ENCODE measurements at regions not wholly inside any gene's neighbourhood (a gene's known extent, or its start where the extent isn't known, plus 50 kb on each side); places are given as distances from the start of the nearest gene placed in this dataset.
"Not testable (repeated sequence)": the region's sequence is repeated elsewhere in the genome, so short reads cannot be mapped to it uniquely, and the experiment has no call there.

DNA sequence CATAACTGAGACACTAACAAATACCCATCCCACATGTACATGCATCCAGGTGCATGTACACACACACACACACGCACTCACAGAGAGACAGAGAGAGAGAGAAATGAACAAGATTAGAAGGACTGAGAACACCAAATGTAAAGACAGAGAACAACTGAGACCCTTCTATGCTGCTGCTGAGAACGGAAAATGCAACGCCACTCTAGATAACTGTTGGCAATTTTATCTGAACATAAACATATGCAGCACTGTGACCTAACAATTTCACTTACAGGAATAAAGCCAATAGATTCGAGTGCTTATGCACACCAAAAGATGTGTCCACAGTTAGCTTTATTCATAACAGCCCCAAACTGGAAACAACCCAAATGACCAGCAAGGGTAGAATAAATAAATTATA is 103.8 kb upstream of the LY86 start:
- Histone ChIP-seq H3K4me2 (no peak overlapping the region), H4K20me1 (ENCODE audit: insufficient read depth, poor library complexity, severe bottlenecking) (no peaks in the 10 kb centered on the region), H2AFZ (no peak overlapping the region), H3K9me3 (ENCODE audit: low read depth) (no peaks in the 10 kb centered on the region), H3K9me2 (replicated peaks; ENCODE audit: insufficient read depth) (no peaks in the 10 kb centered on the region), H3K27me3 (no peaks in the 10 kb centered on the region), H3K27ac (no peak overlapping the region), H3K36me3 (replicated peaks; ENCODE audit: insufficient read depth, low read depth) (no peaks in the 10 kb centered on the region), H3K4me3 (no peak overlapping the region), H3K4me1 (ENCODE audit: insufficient read depth) (no peaks in the 10 kb centered on the region), H3K79me2 (no peaks in the 10 kb centered on the region)
- no peak for DNase-seq (ENCODE audit: low spot score)
- TF ChIP-seq EZH2 (IDR thresholded peaks at IDR 0.05; ENCODE audit: borderline replicate concordance) (no peak), EZH2phosphoT487 (IDR thresholded peaks at IDR 0.05; ENCODE audit: low read depth, severe bottlenecking, unreplicated experiment) (no peak)
- TF ChIP-seq, protein P1, sequence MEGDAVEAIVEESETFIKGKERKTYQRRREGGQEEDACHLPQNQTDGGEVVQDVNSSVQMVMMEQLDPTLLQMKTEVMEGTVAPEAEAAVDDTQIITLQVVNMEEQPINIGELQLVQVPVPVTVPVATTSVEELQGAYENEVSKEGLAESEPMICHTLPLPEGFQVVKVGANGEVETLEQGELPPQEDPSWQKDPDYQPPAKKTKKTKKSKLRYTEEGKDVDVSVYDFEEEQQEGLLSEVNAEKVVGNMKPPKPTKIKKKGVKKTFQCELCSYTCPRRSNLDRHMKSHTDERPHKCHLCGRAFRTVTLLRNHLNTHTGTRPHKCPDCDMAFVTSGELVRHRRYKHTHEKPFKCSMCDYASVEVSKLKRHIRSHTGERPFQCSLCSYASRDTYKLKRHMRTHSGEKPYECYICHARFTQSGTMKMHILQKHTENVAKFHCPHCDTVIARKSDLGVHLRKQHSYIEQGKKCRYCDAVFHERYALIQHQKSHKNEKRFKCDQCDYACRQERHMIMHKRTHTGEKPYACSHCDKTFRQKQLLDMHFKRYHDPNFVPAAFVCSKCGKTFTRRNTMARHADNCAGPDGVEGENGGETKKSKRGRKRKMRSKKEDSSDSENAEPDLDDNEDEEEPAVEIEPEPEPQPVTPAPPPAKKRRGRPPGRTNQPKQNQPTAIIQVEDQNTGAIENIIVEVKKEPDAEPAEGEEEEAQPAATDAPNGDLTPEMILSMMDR (IDR thresholded peaks at IDR 0.05; ENCODE audit: poor library complexity) = no peak
- 71% methylated on average over 4 of the region's 4 CpGs for WGBS (ENCODE audit: low lambda C conversion rate, missing lambda C conversion rate)

DNA sequence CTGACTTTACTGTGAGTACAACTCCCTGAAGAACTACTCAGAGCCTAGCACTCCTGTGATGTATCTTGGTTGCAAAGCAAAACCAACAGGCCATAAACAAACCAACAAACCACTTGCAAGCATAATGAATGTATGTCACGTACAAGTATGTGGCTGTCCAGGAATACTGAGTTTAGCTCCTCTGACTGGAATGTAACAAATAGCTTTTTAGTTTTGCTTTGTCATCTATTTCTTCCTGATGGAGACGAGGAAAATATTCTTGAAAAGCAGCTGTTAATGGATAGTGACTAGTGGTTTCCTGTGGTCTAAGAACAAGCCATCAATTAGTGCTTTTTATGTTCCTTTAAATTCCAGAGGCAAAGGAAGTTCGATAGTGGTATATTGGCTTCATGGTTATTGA is 101.9 kb upstream of the LY86 start:
- Histone ChIP-seq H2AFZ (no peak overlapping the region), H3K79me2 (no peaks in the 10 kb centered on the region), H3K9me3 (ENCODE audit: low read depth) (no peaks in the 10 kb centered on the region), H3K36me3 (replicated peaks; ENCODE audit: insufficient read depth, low read depth) (no peaks in the 10 kb centered on the region), H4K20me1 (ENCODE audit: insufficient read depth, poor library complexity, severe bottlenecking) (no peaks in the 10 kb centered on the region), H3K27me3 (no peaks in the 10 kb centered on the region), H3K4me3 (no peak overlapping the region), H3K9me2 (replicated peaks; ENCODE audit: insufficient read depth) (no peaks in the 10 kb centered on the region), H3K4me1 (ENCODE audit: insufficient read depth) (no peaks in the 10 kb centered on the region), H3K4me2 (no peak overlapping the region), H3K27ac (no peak overlapping the region)
- TF ChIP-seq EZH2phosphoT487 (IDR thresholded peaks at IDR 0.05; ENCODE audit: low read depth, severe bottlenecking, unreplicated experiment) = no peak
- 55% methylated on average over 3 of the region's 3 CpGs for WGBS (ENCODE audit: low lambda C conversion rate, missing lambda C conversion rate)
- DNase-seq (ENCODE audit: low spot score) = no peak

DNA sequence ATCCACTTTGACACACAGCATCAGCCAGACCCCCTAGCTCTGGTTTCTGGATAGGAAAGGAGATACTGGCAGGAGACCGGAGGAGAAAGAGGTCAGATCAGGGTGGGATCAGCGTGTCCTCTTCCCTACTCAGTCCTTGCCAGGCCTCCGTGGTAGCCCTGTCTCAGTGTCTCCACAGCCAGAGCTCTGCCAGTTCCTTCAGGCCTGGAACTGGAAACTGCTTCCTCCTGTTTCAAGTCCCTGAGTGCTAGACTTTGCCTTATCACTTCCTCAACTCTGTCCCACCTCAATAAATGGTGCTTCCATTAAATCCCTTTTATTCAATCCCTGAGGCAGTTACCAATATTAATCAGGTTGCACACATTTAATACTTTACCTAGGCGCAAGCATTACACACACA is 96.8 kb upstream of the LY86 start:
- no peaks in the 10 kb centered on the region for H3K27me3 ChIP-seq
- H3K4me2 ChIP-seq = no peak overlapping the region
- no peak for DNase-seq (ENCODE audit: low spot score)
- no peak overlapping the region for H3K27ac ChIP-seq
- H3K4me3 ChIP-seq = no peak overlapping the region
- H3K36me3 ChIP-seq (replicated peaks; ENCODE audit: insufficient read depth, low read depth) = no peaks in the 10 kb centered on the region
- H3K4me1 ChIP-seq (ENCODE audit: insufficient read depth) = no peaks in the 10 kb centered on the region
- no peaks in the 10 kb centered on the region for H3K9me2 ChIP-seq (replicated peaks; ENCODE audit: insufficient read depth)
- H2AFZ ChIP-seq = no peak overlapping the region
- H4K20me1 ChIP-seq (ENCODE audit: insufficient read depth, poor library complexity, severe bottlenecking) = no peaks in the 10 kb centered on the region
- no peaks in the 10 kb centered on the region for H3K9me3 ChIP-seq (ENCODE audit: low read depth)
- TF ChIP-seq EZH2phosphoT487 (IDR thresholded peaks at IDR 0.05; ENCODE audit: low read depth, severe bottlenecking, unreplicated experiment) = no peak
- TF ChIP-seq EZH2 (IDR thresholded peaks at IDR 0.05; ENCODE audit: borderline replicate concordance) = no peak
- TF ChIP-seq, protein P1 (IDR thresholded peaks at IDR 0.05; ENCODE audit: poor library complexity) = no peak
- WGBS (ENCODE audit: low lambda C conversion rate, missing lambda C conversion rate) = 84% methylated on average over 4 of the region's 4 CpGs
- H3K79me2 ChIP-seq = no peaks in the 10 kb centered on the region

DNA sequence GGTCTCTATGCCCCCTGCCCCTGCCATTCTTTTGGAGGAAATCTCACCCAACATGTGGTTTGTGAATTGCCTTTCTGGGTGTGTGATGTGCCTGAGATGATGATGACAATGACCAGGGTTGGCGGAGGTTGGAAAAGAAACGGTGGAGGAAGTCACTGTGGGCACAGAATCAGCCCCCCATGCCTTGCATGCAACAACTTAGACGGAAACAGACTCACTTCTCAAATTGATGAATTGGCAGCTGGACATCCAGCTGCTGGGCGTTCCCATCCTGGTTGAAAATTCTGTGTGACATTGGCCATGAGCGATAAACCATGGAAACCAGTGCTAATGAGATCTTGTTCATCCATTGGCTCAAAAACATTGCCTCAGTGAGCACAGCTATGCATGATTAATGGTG is 95.8 kb upstream of the LY86 start:
- H3K79me2 ChIP-seq = no peaks in the 10 kb centered on the region
- WGBS (ENCODE audit: low lambda C conversion rate, missing lambda C conversion rate) = 90% methylated on average over 5 of the region's 5 CpGs
- TF ChIP-seq, protein P1 (IDR thresholded peaks at IDR 0.05; ENCODE audit: poor library complexity) = no peak
- no peak for TF ChIP-seq EZH2 (IDR thresholded peaks at IDR 0.05; ENCODE audit: borderline replicate concordance)
- no peak for TF ChIP-seq EZH2phosphoT487 (IDR thresholded peaks at IDR 0.05; ENCODE audit: low read depth, severe bottlenecking, unreplicated experiment)
- no peak overlapping the region for H3K4me2 ChIP-seq
- no peak overlapping the region for H3K4me3 ChIP-seq
- H3K27ac ChIP-seq = no peak overlapping the region
- no peak for DNase-seq (ENCODE audit: low spot score)
- no peaks in the 10 kb centered on the region for H4K20me1 ChIP-seq (ENCODE audit: insufficient read depth, poor library complexity, severe bottlenecking)
- no peaks in the 10 kb centered on the region for H3K27me3 ChIP-seq
- no peak overlapping the region for H2AFZ ChIP-seq
- H3K36me3 ChIP-seq (replicated peaks; ENCODE audit: insufficient read depth, low read depth) = no peaks in the 10 kb centered on the region
- no peaks in the 10 kb centered on the region for H3K9me3 ChIP-seq (ENCODE audit: low read depth)
- H3K9me2 ChIP-seq (replicated peaks; ENCODE audit: insufficient read depth) = no peaks in the 10 kb centered on the region
- no peaks in the 10 kb centered on the region for H3K4me1 ChIP-seq (ENCODE audit: insufficient read depth)

DNA sequence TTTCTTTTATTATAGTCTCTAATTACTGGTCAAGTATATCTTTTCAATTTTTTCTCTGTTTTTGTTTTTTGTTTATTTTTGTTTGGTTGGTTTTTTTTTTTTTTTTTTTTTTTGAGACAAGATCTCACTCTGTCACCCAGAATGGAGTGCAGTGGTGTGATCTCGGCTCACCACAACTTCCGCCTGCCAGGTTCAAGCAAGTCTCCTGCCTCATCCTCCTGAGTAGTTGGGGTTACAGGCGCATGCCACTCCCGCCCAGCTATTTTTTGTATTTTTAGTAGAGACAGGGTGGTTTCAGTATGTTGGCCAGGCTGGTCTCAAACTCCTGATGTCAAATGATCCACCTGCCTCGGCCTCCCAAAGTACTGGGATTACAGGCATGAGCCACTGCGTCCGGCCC is 94.4 kb upstream of the LY86 start:
- not testable (repeated sequence) for H3K27ac ChIP-seq; H4K20me1 ChIP-seq (ENCODE audit: insufficient read depth, poor library complexity, severe bottlenecking); H3K27me3 ChIP-seq; H3K9me3 ChIP-seq (ENCODE audit: low read depth); H3K36me3 ChIP-seq (replicated peaks; ENCODE audit: insufficient read depth, low read depth); H3K79me2 ChIP-seq; H3K4me3 ChIP-seq; H3K4me1 ChIP-seq (ENCODE audit: insufficient read depth); H3K9me2 ChIP-seq (replicated peaks; ENCODE audit: insufficient read depth); H3K4me2 ChIP-seq; H2AFZ ChIP-seq; DNase-seq (ENCODE audit: low spot score)
- WGBS (ENCODE audit: low lambda C conversion rate, missing lambda C conversion rate) = 92% methylated on average over 7 of the region's 7 CpGs

Data from hepatocyte (in vitro differentiated cells).